ENCODE measurements at regions not wholly inside any gene's neighbourhood (a gene's known extent, or its start where the extent isn't known, plus 50 kb on each side); places are given as distances from the start of the nearest gene placed in this dataset.

DNA sequence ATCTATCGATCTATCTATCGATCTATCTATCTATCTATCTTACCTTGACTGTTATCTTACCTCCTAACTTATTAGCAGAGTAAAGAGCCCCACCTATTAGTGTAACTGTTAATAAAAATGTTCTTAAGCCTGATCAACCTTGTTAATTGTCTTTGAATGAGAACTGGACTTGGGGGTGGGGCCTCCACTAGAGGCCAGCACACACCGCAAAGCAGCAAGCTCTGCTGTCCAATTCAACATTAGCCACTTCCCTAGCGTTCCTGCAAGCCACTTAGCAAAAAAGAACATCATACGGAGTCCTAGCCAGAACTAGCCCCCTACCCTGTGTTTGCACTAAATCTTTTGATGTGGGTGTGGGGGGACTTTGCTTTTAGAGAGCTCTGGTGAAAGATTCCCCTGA lies 515.8 kb downstream of the KDM4C start:
- no peak overlapping the region for H3K4me3 ChIP-seq (ENCODE audit: low read depth, low read length)
- DNase-seq (ENCODE audit: low read depth), result no peak
- TF ChIP-seq, protein P1, sequence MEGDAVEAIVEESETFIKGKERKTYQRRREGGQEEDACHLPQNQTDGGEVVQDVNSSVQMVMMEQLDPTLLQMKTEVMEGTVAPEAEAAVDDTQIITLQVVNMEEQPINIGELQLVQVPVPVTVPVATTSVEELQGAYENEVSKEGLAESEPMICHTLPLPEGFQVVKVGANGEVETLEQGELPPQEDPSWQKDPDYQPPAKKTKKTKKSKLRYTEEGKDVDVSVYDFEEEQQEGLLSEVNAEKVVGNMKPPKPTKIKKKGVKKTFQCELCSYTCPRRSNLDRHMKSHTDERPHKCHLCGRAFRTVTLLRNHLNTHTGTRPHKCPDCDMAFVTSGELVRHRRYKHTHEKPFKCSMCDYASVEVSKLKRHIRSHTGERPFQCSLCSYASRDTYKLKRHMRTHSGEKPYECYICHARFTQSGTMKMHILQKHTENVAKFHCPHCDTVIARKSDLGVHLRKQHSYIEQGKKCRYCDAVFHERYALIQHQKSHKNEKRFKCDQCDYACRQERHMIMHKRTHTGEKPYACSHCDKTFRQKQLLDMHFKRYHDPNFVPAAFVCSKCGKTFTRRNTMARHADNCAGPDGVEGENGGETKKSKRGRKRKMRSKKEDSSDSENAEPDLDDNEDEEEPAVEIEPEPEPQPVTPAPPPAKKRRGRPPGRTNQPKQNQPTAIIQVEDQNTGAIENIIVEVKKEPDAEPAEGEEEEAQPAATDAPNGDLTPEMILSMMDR (IDR thresholded peaks at IDR 0.05; ENCODE audit: low read depth, low read length, missing control alignments), result peak; percentile 35

DNA sequence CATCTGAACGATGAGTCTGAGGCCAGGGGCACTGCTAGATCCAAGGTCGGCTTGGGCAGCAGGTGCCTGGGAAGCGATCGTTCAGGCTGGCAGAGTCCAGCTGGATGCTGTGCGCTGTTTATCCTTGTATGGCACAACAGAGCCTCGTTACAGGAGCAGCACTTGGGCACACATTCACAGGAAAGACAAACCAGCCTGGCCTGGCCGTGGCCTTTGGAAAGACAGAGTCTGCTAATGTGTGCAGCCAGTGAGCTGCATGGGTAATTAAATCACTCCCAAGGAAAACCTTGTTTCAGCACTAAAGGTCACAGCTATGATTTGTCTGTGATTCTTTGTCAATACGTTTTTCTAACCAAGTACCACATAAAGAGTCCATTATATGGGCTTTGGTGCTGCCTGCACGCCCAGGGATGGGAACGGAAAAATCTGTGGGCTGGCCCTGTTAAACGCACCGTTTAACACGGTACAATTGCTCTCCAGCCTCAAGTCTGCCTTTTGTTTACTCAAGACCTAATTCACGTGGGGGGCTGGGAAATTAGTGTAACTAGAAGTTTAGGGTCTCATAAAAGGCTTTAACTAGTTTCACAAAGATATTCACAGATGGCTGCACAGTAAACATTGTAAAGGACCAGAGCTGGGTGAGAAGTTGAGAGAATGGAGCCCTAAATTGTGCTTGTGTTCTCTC lies 509.3 kb downstream of the KDM4C start:
- TF ChIP-seq, protein P1 (IDR thresholded peaks at IDR 0.05; ENCODE audit: low read depth, low read length, missing control alignments), result no peak
- H3K4me3 ChIP-seq (ENCODE audit: low read depth, low read length), result no peak overlapping the region
- DNase-seq (ENCODE audit: low read depth), result no peak
- in situ Hi-C loops (cut with HindIII; ENCODE audit: low sequenced_read_pairs), result no loop called here

More for the DNA sequence above, 515.8 kb downstream of the KDM4C start:
- in situ Hi-C loops (cut with HindIII; ENCODE audit: low sequenced_read_pairs), result no loop called here

- in situ Hi-C loops (cut with HindIII; ENCODE audit: low sequenced_read_pairs), result no loop called here
- DNase-seq (ENCODE audit: low read depth), result no peak
Measured at GRCh38 chr9:7265181-7265580, 507.4 kb downstream of the KDM4C start.

GRCh38 chr9:7259544-7260241 lies 501.9 kb downstream of the KDM4C start:
- no peak for DNase-seq (ENCODE audit: low read depth)
- no peak overlapping the region for H3K4me3 ChIP-seq (ENCODE audit: low read depth, low read length)
- in situ Hi-C loops (cut with HindIII; ENCODE audit: low sequenced_read_pairs), result no loop called here
- TF ChIP-seq, protein P1 (IDR thresholded peaks at IDR 0.05; ENCODE audit: low read depth, low read length, missing control alignments), result no peak

More at GRCh38 chr9:7265181-7265580, 507.4 kb downstream of the KDM4C start:
- H3K4me3 ChIP-seq (ENCODE audit: low read depth, low read length), result no peak overlapping the region
- TF ChIP-seq, protein P1 (IDR thresholded peaks at IDR 0.05; ENCODE audit: low read depth, low read length, missing control alignments), result no peak

DNA sequence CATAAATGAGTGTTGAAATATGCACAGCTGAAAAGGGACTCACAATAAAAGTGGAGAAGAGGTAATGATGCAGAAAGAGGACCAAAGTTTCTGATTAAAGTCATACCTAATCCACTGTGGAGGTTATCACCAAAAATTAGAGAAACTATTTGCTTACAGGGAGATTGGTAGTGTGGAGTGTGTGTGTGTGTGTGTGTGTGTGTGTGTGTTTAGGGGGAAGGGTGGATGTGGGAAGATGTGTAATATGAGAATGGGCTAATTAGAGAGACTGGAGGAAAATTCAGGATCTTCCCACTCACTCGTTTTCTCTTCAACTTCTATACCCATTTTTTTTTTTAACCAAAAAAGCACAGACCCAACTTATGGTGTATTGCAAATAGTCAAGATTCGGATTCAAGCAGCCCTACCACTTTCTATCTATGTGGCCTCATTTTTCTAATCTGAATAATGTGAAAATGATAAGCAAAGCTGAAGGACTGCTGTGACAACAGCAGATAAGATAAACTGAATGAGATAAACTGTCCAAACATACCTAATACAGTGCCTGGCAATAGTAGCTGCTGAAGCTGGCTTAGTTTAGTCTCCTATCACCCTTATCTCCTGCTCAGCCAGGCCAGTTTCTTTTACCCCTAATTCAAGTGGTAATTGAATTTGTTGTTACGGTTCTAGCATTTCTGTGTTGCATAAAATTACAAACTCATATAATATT lies 501.1 kb downstream of the KDM4C start:
- in situ Hi-C loops (cut with HindIII; ENCODE audit: low sequenced_read_pairs), result no loop called here
- no peak overlapping the region for H3K4me3 ChIP-seq (ENCODE audit: low read depth, low read length)
- TF ChIP-seq, protein P1 (IDR thresholded peaks at IDR 0.05; ENCODE audit: low read depth, low read length, missing control alignments), result no peak
- no peak for DNase-seq (ENCODE audit: low read depth)

DNA sequence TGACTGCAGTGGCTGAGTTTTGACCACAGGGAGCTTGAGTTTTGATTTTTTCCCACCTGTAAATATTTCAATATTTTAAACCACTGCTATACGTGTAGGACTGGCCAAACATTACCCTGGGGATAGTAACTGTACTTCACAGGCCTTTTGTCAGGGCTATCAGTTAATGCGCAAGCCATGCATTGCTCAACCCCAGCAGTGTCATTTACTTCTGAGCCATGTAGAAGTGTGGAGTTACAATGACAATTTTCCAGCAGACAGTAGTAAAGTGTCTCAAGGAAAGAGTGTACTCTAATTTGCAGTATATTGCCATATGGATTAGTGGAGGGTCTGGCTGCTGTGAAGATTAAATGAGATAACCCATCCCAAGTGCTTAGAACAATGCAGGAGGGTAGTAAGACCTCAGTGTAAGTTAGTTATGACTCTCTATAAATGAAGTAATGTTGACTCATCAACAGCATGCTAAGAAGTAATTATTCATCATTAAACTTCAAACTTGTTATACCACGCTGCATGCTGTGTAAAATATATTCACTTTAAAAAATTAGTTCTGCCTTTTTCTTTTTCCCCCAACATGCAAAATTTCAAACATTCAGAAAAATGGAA lies 489.2 kb downstream of the KDM4C start:
- TF ChIP-seq, protein P1 (IDR thresholded peaks at IDR 0.05; ENCODE audit: low read depth, low read length, missing control alignments), result no peak
- DNase-seq (ENCODE audit: low read depth), result no peak
- in situ Hi-C loops (cut with HindIII; ENCODE audit: low sequenced_read_pairs), result no loop called here
- H3K4me3 ChIP-seq (ENCODE audit: low read depth, low read length), result no peak overlapping the region

Data from astrocyte of the cerebellum (primary cell).